T-helper 22 cell (primary cell): ENCODE measurements at regions not wholly inside any gene's neighbourhood (a gene's known extent, or its start where the extent isn't known, plus 50 kb on each side); places are given as distances from the start of the nearest gene placed in this dataset.
"Not testable (repeated sequence)": the region's sequence is repeated elsewhere in the genome, so short reads cannot be mapped to it uniquely, and the experiment has no call there.

Experiments
- DNase-seq: peaks from one replicate; pipeline ENCODE4 v3.0.0-alpha.2; 2020; ENCODE audit warnings: low read depth

GRCh38 chr1:56267611-56268010 is 311.8 kb downstream of the PLPP3 start:
- no peak for DNase-seq

GRCh38 chr1:56266359-56266758 is 313.0 kb downstream of the PLPP3 start:
- DNase-seq: no peak

DNA sequence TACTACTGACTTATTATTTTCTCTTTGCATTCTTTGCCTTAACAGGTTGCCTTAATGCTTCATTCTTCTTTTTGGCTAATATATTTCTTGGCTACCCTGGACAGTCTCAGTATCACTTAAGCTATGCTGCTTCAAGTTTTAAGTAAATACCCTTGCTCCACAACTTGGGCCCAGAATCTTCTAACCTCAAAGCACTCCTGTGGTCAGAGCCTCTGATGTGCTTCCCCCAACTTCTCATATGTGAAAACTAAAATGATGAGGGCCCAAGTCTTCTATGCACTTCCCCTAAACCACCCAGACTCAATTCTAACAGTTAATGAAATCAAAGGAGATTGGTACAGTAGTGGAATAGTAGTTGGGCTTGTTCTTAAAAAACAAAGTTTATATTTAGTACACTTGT is 314.1 kb downstream of the PLPP3 start:
- no peak for DNase-seq

- DNase-seq: no peak
Observed at GRCh38 chr1:56263908-56264307, 315.5 kb downstream of the PLPP3 start.

DNA sequence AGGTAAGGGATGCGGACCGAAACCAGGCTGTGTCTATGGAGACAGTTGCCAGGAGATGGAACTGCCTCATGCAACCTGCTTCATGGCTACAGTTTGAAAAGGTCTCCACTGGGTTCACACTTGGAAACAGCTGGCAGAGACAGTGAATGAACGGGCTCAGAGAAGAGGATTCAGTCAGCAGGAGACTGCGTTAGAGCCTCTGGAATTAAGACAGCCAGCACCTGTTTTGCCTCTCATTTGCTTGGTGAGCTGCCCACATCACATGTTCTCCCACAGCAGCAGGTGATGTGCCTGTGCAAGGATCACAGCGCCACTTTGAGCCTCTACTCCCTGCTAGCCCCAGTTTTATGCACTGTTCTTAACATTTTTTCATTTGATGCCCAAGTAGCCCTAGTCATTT is 321.0 kb downstream of the PLPP3 start:
- DNase-seq: no peak

GRCh38 chr1:56257726-56258125 is 321.6 kb downstream of the PLPP3 start:
- DNase-seq: no peak

DNA sequence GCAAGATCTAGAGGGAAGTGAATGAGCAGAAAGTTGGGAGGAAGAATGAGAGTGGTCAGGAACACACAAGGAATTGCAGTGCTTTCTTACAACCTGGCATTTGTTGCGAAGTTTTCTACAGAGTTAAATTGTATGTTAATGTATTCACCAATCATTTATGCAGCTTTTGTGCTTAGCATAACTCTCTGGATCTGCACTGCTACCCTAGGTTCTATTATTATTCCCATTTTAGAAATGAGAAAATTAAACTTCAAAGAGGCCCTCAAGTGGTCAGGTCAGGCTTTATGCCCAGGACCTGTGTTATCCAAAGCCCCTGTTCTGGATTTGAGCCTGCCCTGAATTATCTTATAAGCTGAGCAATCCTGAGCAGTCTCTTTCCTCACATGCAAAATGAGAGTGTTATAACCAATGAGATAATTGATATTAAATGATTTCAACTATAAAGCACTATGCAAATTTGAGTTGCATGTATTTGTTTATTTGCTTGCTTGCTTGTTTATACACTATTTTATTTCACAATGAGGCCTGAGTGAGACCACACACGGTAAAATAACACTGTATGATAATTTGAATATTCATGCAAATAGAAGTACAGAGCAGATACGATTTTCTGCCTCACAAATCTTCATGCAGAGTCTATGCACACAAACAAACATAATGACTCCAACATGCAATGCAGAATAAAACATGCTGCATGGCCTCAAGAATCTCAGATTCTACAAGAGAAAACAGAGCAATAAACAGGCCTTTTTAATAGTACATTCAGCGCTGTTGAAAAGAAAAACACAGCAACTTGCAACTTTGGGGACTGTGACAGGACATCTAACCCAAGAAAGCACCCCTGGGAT is 323.0 kb downstream of the PLPP3 start:
- DNase-seq: no peak

- no peak for DNase-seq
Observed at GRCh38 chr1:56255516-56256152, 323.7 kb downstream of the PLPP3 start.

DNA sequence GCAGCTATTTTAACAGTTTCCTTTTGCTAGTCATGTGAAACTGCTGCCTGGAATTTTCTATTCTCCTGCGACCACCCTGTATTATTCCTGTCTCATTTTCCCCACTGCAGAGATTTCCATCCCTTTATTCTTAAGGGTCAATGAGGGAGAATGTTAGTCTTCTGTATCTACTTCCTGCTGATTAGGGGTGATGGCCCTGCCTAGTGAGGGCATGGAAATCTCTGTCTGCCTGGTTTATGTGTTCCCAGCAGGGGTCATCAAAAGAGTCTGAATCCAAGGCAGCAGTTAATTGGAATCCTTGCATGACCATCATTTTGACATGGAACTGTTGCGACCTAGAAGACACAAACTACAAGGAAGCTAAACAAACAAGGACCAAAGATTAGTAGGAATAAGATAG is 325.2 kb downstream of the PLPP3 start:
- no peak for DNase-seq

DNA sequence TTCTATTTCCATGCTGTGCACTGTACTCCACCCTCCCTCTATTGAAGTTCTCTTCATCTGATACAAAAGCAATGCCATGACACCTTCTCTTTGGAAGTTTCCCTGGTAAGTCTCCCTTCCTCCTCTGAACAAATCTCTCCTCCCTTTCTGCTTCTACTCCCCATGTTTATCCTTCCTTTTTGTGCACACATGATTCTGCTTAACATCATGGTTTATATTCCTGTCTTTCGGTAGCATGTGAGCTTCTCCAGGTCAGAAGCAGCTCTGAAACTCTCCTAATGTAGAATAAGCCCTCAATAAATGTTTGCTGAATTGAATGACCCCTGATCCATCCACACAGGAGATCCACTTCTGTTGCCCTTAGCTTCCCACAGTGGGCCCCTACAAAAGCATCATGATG is 328.6 kb downstream of the PLPP3 start:
- DNase-seq: no peak

DNA sequence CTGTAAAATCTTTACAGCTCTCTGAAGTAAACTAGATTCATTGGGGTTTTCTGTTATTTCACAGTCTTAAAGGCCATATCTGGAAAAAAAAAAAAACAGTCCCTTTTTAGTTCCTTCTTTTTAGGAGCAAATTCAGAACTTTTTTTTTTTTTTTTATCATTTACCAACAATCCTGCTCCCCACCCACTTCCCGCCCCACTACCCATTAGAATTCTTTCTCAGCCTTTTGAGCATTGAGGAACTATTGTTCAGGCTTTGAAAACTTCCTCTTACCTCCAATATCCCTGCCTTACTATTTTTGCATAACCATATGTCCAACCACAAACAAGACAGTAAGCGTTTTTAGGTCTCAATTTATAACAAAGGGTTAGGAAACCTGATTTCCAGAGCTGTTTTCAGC is 330.1 kb downstream of the PLPP3 start:
- no peak for DNase-seq

DNA sequence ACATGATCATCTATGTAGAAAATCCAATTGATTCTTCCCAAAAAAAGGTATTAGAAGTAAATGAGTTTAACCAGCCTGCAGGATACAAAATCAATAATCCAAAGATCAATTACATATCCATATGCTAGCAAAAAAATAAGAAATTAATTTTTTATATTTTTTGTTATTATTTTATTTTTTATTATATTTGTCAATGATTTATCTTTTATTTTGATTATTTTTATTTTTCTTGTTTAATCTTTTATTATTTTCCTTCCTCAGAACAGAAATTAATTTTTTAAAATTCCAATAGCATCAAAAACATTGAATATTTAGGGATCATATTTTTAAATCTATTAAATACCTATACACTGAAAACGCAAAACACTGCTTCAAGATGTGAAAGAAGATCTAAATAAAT is 331.2 kb downstream of the PLPP3 start:
- no peak for DNase-seq

- DNase-seq: not testable (repeated sequence)
Observed at GRCh38 chr1:56246726-56247125, 332.6 kb downstream of the PLPP3 start.

GRCh38 chr1:56240400-56240799 is 339.0 kb downstream of the PLPP3 start:
- no peak for DNase-seq

- no peak for DNase-seq
Observed at GRCh38 chr1:56237491-56238064, 341.8 kb downstream of the PLPP3 start.

DNA sequence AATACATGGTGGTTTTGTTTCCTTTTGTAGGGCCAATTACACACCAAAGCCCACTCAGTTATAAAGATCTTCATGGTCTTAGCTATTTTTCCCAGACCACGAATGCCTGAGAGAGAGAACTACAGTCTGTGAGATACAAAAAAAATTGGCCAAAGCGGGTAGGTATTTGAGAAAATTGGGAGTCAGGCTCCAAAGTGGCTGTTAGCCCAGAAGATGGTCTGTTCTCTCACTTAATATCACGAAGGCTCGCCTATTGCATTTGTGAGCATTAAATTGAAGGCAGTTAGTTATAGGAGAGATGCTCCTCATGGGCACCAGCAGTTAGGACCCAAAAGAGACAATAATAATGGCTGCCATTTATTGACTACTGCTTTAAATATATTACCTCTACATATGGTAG is 342.7 kb downstream of the PLPP3 start:
- DNase-seq: no peak

DNA sequence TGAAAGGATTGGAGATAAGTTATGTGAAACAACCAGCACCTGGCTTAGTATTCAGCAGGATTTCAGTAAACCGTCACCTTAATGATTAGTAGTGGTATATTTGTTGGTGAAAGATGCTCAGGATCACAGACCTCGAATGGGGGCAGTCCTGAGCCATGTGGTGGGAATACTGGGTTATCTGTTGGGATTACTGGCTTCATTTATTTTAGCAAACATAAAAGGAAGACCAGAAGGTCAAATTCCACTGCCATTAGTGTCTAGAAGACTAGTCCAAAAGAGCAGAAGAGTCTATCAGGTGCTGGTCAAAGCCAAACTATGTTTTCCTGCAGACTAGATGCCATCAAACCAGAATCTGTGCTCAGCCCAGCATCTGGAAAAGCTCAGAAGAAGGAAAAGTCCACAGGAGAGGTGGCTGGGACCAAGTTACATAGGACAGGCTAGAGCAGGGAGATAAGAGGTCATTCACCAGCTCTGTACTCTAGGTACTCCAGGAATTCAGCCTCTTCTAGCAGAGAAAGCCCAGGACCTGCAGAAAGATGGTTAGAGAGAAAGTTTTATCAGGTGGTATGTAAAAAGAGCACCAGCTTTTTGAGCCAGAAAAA is 343.4 kb downstream of the PLPP3 start:
- no peak for DNase-seq

DNA sequence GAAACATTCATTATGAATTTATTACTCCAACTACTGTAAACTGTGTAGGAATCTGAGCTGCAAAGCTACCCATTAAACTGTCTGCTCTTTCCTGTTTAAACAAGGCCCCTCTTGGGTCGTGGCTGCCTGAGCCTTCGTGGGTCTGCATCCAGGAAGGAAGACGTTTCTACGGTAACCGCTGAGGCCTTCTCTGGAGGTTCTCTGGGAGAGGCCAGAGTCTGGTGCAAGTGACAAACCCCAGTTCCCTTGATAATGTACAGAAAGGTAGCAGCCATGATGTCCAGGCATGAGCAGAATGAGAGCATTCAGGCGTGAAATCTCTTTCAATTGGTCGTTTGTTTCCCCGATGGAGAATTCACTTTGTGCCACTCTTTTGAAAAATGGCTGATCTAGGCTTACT is 350.2 kb downstream of the PLPP3 start:
- no peak for DNase-seq

GRCh38 chr1:56227886-56228285 is 351.5 kb downstream of the PLPP3 start:
- DNase-seq: no peak

GRCh38 chr1:56227401-56227800 is 352.0 kb downstream of the PLPP3 start:
- DNase-seq: no peak

- no peak for DNase-seq
Observed at GRCh38 chr1:56225964-56226815, 353.2 kb downstream of the PLPP3 start.

GRCh38 chr1:56223968-56224367 is 355.4 kb downstream of the PLPP3 start:
- no peak for DNase-seq
